GM21723 (cell line): ENCODE measurements at regions not wholly inside any gene's neighbourhood (a gene's known extent, or its start where the extent isn't known, plus 50 kb on each side); places are given as distances from the start of the nearest gene placed in this dataset.

Experiments
- ATAC-seq: cut with Tn5 transposase; IDR thresholded peaks from one replicate; pipeline ENCODE4 v1.9.1; 2021; ENCODE audit warnings: mild to moderate bottlenecking, moderate library complexity; ENCODE audit not compliant: unreplicated experiment

GRCh38 chr2:220916931-220917330, 655.2 kb downstream of the EPHA4 start:
- no peak for ATAC-seq

- ATAC-seq, result no peak
These were observed 641.6 kb downstream of the EPHA4 start for GRCh38 chr2:220930271-220931076.

DNA sequence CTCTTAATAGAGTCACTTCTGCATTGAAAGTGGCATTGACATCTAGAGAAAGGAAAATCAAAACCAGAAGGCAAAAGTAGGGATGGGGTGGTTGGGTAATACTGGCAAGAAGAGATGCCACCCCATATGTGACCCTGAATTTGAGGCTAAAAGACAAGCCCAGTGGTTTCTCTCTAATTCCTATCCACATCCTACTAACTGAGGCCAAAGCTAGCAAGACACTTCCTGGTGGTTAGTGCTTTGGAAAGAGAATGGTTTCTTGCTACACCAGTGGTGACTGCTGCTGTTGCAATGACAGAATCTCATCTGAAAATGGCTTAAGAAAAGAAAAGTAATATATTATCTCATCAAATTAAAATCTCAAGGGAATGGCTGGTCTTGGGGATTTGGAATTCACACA, 640.6 kb downstream of the EPHA4 start:
- ATAC-seq, result no peak

GRCh38 chr2:220932041-220932440, 640.1 kb downstream of the EPHA4 start:
- ATAC-seq, result no peak

DNA sequence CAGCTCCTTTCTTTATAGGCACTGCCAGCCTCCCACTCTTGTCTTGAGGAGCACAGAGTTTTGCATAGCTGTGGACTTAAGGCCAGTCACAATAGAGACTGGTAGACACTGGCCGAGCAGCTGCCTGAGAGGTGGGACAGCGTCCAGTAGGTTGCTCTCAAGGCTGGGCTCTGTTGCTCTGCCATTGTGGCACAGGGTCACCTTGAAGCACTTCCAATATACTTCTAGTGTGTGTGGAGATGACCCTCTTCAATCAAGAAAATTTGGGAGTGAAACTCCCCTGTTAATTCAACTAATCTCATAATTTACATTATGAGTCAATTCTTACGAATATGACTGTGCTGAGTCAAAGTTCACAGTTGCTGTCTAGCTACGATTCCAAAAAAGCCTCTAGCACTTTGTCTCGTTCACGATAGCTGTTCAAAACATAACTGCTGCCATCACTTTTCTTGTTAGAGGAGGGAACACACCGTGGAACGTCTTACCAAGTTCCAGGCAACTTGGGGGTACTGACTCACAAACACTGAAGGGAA, 636.2 kb downstream of the EPHA4 start:
- ATAC-seq, result peak; percentile 67

GRCh38 chr2:220936641-220937197, 635.4 kb downstream of the EPHA4 start:
- no peak for ATAC-seq

- no peak for ATAC-seq
These were observed 634.9 kb downstream of the EPHA4 start for GRCh38 chr2:220937245-220937644.

GRCh38 chr2:220940646-220941045, 631.5 kb downstream of the EPHA4 start:
- no peak for ATAC-seq

DNA sequence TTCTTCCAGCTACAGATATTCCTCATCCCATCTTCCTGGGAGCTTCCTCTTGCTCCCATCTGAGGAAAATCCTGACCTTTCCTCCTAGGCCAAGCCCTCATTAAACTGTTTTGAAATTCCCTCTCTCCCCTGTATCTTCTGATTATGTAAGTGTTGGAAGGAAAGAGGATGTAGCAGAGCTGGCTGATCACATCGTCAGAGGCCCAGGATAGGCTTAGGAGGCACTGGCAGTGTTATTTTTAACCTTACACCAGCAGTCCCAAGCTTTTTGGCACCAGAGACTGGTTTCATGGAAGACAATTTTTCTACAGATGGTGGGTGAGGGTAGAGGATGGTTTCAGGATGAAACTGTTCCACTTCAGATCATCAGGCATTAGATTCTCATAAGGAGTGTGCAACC, 630.4 kb downstream of the EPHA4 start:
- no peak for ATAC-seq

DNA sequence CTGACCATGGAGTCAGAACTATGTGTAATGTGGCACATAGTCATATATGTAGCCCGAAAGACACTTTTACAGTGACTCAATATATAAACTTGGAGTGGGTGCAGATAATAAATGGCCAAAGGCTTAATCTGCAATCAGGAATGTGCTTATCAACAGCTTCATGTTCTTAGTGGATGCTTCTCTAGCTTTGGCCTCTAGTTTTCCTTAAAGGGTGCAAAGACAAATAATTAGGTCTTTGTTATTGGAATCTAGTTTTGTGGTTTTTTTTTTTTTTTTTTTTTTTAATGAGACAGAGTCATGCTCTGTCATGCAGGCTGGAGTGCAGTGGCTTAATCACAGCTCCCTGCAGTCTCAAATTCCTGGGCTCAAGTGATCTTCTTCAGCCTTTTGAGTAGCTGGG, 625.6 kb downstream of the EPHA4 start:
- ATAC-seq, result no peak

DNA sequence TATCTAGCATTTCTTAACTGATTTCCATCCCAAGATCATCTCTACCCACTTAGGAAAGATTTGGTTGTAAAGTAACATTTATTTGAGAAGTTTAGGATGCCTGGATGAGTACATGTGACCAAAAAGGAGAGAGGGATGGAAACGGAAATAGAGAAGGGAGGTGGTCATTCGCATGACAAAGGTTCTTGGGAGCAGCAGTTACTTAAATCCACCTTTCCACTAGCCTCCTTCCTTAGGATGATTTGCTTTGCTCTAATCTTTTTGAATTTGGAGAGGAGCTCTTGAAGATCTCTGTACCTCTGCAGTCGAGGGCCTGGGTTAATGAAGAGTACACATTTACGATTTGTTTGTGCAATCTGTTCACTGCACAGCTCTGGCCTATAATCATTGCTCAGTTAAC, 623.5 kb downstream of the EPHA4 start:
- no peak for ATAC-seq

- no peak for ATAC-seq
These were observed 622.6 kb downstream of the EPHA4 start for GRCh38 chr2:220949466-220949865.

GRCh38 chr2:220955776-220956175, 616.3 kb downstream of the EPHA4 start:
- ATAC-seq, result no peak

DNA sequence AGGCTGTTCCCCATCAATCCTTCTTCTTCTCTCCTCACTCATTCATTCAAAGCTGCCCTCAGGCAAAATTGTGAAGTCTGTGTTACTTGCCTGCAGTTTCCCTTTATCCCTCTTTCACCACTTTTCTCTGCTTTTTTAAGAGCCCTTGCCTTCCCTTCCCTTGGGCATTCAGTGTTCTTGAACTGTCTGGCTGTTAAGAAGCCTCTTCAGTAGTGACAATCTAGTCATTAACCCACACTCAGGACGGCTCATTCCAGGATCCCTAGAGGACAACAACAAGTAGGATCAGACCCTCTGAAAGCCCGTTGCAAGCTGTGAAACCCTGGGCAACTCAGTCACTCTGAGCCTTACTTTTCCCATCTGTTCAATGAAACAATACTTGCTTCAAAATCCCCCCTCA, 615.7 kb downstream of the EPHA4 start:
- no peak for ATAC-seq

- ATAC-seq, result no peak
These were observed 612.7 kb downstream of the EPHA4 start for GRCh38 chr2:220959391-220959802.

- ATAC-seq, result no peak
These were observed 610.8 kb downstream of the EPHA4 start for GRCh38 chr2:220961143-220961860.

DNA sequence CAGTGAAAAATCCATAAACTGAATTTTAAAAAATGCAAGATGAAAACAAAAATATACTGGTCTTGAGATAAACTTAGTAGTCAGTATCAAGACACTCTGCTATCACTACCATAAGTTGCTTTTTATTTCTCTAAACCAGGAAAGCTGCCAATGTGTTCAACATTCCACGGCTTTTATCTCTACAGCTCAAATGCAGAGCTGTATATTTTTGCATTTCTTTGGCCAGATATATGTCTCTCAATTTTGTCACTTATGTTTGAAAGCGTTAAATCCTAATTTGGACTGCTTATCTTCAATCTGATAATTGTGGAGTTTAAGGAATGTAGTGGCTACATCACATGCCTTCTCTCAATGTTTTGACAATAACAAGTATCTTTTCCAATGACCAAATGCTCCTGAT, 609.5 kb downstream of the EPHA4 start:
- ATAC-seq, result no peak

DNA sequence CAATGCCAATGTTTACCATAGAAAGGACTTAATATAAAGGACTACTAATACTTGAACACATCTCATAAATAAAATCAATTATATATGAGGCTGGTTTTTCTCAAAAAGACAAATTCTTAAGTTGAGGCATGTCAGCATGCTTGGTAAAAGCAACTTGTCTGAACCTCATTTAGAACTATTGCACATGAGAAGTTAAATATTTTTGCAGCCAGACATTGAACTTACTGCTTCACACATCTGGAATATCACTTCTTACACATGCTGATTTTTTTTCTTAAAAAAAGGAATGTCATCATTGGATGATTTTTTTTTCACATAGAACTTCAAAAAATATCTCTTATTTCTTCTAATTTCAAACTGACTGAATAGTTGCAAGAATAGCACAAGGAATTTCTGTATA, 609.0 kb downstream of the EPHA4 start:
- no peak for ATAC-seq

- no peak for ATAC-seq
These were observed 608.2 kb downstream of the EPHA4 start for GRCh38 chr2:220963930-220964329.

- no peak for ATAC-seq
These were observed 605.5 kb downstream of the EPHA4 start for GRCh38 chr2:220966636-220967035.

DNA sequence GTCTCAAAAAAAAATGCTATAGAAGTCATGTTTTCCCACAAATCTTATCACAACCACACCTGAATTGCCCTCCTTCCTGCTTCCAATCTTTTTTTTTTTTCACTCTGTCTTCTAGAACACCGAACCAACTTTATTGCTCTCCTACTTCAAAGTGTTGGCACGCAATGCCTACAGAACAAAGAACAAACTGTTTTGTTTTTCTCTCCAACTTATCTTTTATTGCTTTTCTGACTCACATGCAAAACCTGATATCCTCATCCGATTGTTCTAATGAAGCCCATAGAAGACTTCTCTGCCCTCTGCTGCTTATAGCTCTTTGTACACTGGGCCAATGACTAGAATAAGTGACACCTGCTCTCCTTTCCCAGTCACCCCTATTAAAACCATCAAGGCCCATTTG, 602.8 kb downstream of the EPHA4 start:
- no peak for ATAC-seq
